BJ (cell line): ENCODE measurements at regions not wholly inside any gene's neighbourhood (a gene's known extent, or its start where the extent isn't known, plus 50 kb on each side); places are given as distances from the start of the nearest gene placed in this dataset.

Experiments
- CTCF ChIA-PET: fragments of 350-600 bp; formaldehyde crosslinking; extraction: SDS; loops from one replicate; lab custom pipeline; 2021; ENCODE audit warnings: antibody characterized with exemption, inconsistent platforms; lab: Yijun Ruan, JAX
- POLR2A ChIA-PET: fragments of 300-600 bp; sonication (Branson Sonifier 250); formaldehyde crosslinking; extraction: SDS; loops from one replicate; lab custom pipeline; 2021; ENCODE audit warnings: antibody characterized with exemption; lab: Charles Lee
- DNase-seq: peaks from one replicate; pipeline ENCODE4 v3.0.0-alpha.2; 2011; ENCODE audit warnings: low read depth
- H3K27me3 ChIP-seq: 2 replicates; pipeline ENCODE4 v1.6.0; 2011; ENCODE audit warnings: low read length; ENCODE audit not compliant: control insufficient read depth, insufficient read depth
- H3K36me3 ChIP-seq: 2 replicates; pipeline ENCODE4 v1.5.1; 2011; ENCODE audit warnings: low read length; ENCODE audit not compliant: control insufficient read depth, insufficient read depth
- H3K4me3 ChIP-seq: 2 replicates; pipeline ENCODE4 v1.5.1; 2011; ENCODE audit warnings: low read depth, mild to moderate bottlenecking, control low read depth, low read length
- CTCF ChIP-seq: IDR thresholded peaks from 2 replicates; pipeline ENCODE4 v1.5.1; 2011; ENCODE audit warnings: low read depth, mild to moderate bottlenecking, control low read depth, inconsistent platforms, low read length, moderate library complexity; ENCODE audit not compliant: insufficient read depth

GRCh38 chr1:59057796-59058195 is 239.1 kb upstream of the FGGY start:
- Histone ChIP-seq H3K27me3 (no peaks in the 10 kb centered on the region), H3K4me3 (no peak overlapping the region), H3K36me3 (no peaks in the 10 kb centered on the region)
- DNase-seq, result no peak
- TF ChIP-seq CTCF, result no peak
- ChIA-PET POLR2A (no interaction called here), CTCF (no interaction called here)

GRCh38 chr1:59058665-59059439 is 238.0 kb upstream of the FGGY start:
- no peak overlapping the region for H3K4me3 ChIP-seq
- no peak for DNase-seq
- H3K36me3 ChIP-seq, result no peaks in the 10 kb centered on the region
- no peak for TF ChIP-seq CTCF
- H3K27me3 ChIP-seq, result no peaks in the 10 kb centered on the region
- ChIA-PET POLR2A (no interaction called here), CTCF (interaction anchor here (0.7 kb wide), 1 partner anchor 204 kb away, joined by 3 read pairs; no protein-coding TSS in a partner anchor)

GRCh38 chr1:59061876-59062275 is 235.0 kb upstream of the FGGY start:
- POLR2A ChIA-PET, result interaction anchor here (0.8 kb wide), 1 partner anchor 278 kb away, joined by 3 read pairs; the partner anchor contains the start of gene JUN
- DNase-seq, result peak; percentile 76
- CTCF ChIA-PET, result interaction anchor here (0.6 to 2.0 kb wide), 3 partner anchors 15 to 697 kb away, joined by 3 to 5 read pairs (median 3); no protein-coding TSS in a partner anchor

GRCh38 chr1:59062743-59063142 is 234.2 kb upstream of the FGGY start:
- no peaks in the 10 kb centered on the region for H3K27me3 ChIP-seq

More at GRCh38 chr1:59061876-59062275, 235.0 kb upstream of the FGGY start:
- no peak for TF ChIP-seq CTCF
- H3K27me3 ChIP-seq, result no peaks in the 10 kb centered on the region
- H3K36me3 ChIP-seq, result no peaks in the 10 kb centered on the region
- H3K4me3 ChIP-seq, result peak overlapping the region; percentile 27

More at GRCh38 chr1:59062743-59063142, 234.2 kb upstream of the FGGY start:
- no peaks in the 10 kb centered on the region for H3K36me3 ChIP-seq
- ChIA-PET CTCF (interaction anchor here (0.6 to 2.0 kb wide), 2 partner anchors 10 to 14 kb away, joined by 3 to 5 read pairs; no protein-coding TSS in a partner anchor), POLR2A (no interaction called here)
- no peak for TF ChIP-seq CTCF
- no peak for DNase-seq
- H3K4me3 ChIP-seq, result no peak overlapping the region
